ENCODE measurements at regions not wholly inside any gene's neighbourhood (a gene's known extent, or its start where the extent isn't known, plus 50 kb on each side); places are given as distances from the start of the nearest gene placed in this dataset.

GRCh38 chr4:144402176-144402575, 243.8 kb upstream of the HHIP start:
- no peak for TF ChIP-seq SP2 (IDR thresholded peaks at IDR 0.05; ENCODE audit: low read length)
- TF ChIP-seq GABPA (IDR thresholded peaks at IDR 0.05; ENCODE audit: borderline replicate concordance, insufficient read depth, low read length) = no peak
- no peak for TF ChIP-seq TEAD4 (IDR thresholded peaks at IDR 0.05; ENCODE audit: low read depth, low read length)
- TF ChIP-seq POLR2A (IDR thresholded peaks at IDR 0.05; ENCODE audit: control extremely low read depth in 1 of 2, low read depth in 2 of 2, low read length in 2 of 2) = no peak
- no peak for TF ChIP-seq CTCF (IDR thresholded peaks at IDR 0.05; ENCODE audit: control extremely low read depth in 1 of 3, insufficient read depth in 1 of 3, low read depth in 1 of 3, low read length in 3 of 3)
- TF ChIP-seq POLR2AphosphoS5 (IDR thresholded peaks at IDR 0.05; ENCODE audit: low read depth, low read length) = no peak
- no peak for TF ChIP-seq YY1 (IDR thresholded peaks at IDR 0.05; ENCODE audit: low read depth, low read length)
- no peak for TF ChIP-seq BRCA1 (IDR thresholded peaks at IDR 0.05; ENCODE audit: low read depth, low read length)
- TF ChIP-seq ASH2L (IDR thresholded peaks at IDR 0.05; ENCODE audit: low read length) = no peak
- TF ChIP-seq JUN (IDR thresholded peaks at IDR 0.05; ENCODE audit: low read depth, low read length) = no peak
- no peak for TF ChIP-seq RNF2 (IDR thresholded peaks at IDR 0.05; ENCODE audit: borderline replicate concordance, low read depth, low read length, missing control alignments, poor library complexity, severe bottlenecking)
- no peak for TF ChIP-seq EP300 (IDR thresholded peaks at IDR 0.05; ENCODE audit: borderline replicate concordance in 1 of 2, low read depth in 2 of 2, low read length in 2 of 2)
- TF ChIP-seq KDM5A (IDR thresholded peaks at IDR 0.05; ENCODE audit: low read length) = no peak

Data from H1 (cell line).